GM18520 (cell line): ENCODE measurements at regions not wholly inside any gene's neighbourhood (a gene's known extent, or its start where the extent isn't known, plus 50 kb on each side); places are given as distances from the start of the nearest gene placed in this dataset.

Source experiments
- ATAC-seq: cut with Tn5 transposase; IDR thresholded peaks from one replicate; pipeline ENCODE4 v1.9.1; 2021; ENCODE audit not compliant: unreplicated experiment

DNA sequence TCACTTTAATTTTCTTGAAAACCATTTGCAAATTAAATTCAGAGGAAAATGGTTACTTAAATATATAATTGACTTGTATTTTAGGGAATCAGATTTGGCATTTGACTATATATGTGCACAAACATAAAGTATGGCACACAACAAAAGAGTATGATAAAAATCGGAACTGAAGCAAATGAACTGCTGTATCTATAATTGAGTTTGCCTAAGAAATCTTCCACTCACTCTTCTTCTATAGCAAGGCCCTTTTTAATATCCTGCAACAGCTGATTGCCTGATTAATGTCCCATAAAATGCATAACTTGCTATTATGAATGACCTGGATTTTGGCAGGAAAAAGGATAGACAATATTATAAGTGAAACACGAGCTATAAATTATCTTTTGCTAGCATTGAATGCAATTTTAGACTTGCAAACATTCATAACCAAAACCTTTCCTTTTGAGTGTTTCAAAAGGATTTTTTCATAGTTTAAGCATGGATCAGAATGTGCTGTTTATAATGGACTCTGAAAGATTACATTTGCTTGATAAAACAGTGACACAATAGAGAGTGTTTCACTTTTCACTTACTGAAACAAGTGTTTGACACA lies 2204.3 kb downstream of the MRPL39 start:
- no peak for ATAC-seq

DNA sequence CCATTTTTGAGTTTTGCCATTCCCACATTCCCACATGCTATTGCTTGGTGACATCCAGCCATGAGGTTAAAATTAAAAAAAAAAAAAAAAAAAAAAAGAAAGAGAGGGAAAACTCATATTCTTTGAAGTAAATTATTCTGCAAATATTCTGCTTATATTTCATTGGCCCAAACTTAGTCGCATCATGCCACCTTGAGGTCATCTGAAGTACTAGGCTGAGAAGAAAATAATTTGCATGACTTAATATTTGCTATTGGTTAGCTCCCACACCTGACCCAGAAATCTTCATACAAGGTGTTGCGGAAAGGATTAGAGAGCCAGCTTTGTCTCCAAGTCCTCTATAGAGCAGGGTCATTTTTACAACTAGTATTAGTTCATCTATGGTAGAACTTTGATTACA lies 2206.0 kb downstream of the MRPL39 start:
- no peak for ATAC-seq

DNA sequence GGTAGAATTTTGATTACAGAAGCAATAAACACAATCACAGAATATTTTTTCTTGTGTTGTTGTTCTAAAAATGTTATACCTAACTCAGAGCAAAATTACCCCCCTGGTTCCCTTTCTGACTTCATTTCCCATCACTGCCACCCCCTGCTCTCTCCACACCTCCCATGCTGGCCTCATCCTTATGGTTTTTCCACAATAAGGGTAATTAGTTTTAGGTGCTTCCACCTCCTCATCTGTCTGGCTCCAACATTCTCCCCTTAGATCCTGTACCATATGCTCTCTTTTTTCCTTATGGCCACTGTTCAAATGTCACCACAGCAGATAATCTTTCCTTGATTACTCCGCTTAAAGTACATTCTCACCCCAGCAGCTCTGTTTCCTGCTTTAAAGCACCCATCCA lies 2208.6 kb downstream of the MRPL39 start:
- ATAC-seq = no peak

DNA sequence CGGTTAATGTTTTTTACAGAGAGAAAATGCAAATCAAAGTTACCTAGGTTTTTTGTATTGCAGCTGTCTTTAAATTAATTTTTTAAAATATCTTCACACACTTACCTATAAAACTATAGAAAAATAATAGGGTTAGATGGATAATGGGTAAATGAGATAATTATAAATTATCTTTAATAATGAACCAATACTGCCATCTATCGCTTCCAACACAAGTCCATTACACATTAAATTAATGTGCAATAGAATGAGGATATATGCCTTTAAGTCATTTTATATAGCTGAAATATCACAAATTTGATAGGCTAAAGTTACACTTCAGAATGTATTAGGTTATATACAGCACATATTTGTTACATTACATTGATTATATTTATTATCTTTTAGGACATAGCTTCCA lies 2212.8 kb downstream of the MRPL39 start:
- no peak for ATAC-seq

DNA sequence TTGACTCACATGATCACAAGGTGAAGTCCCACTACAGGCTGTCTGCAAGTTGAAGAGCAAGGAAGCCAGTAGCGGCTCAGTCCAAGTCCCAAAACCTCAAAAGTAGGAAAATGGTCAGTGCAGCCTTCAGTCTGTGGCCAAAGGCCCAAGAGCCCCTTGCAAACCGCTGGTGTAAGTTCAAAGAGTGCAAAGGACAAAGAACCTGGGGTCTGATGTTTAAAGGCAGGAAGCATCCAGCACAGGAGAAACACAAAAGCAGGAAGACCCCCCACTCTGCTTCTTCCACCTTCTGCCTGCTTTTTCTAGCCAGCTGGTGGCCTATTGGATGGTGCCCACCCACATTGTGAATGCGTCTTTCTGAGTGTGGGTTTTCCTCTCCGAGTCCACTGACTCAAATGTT lies 2222.6 kb downstream of the MRPL39 start:
- ATAC-seq = no peak

DNA sequence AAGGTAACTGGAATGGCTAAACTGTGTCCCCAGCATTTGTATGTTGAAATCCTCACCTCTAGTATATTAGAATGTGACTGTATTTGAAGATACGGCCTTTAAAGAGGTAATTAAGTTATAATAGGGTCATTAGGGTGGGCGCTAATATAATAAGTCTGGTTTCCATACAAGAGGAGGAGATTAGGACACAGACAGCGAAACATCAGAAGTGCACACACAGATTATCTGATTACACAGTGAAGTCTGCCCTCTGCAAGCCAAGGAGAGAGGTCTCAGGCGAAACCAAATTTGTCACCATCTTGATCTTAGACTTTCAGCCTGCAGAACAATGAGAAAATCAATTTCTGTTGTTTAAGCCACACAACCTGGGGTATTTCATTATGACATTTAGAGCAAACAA lies 2233.1 kb downstream of the MRPL39 start:
- no peak for ATAC-seq

DNA sequence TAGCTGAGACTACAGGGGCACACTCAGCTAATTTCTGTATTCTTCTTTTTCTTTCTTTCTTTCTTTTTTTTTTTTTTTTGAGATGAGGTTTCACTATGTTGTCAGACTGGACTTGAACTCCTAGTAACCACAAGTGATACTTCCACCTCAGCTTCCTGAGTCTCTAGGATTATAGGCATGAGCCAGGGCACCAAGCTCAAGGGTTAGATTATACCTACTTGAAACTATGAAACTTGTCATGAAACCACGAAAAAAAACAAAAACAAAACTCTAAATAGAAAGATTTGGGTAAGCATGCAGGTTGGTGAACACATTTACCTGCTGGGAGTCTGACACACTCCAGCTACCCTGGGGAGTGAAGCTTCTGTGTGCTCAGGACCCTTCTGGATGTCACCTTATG lies 2250.4 kb downstream of the MRPL39 start:
- no peak for ATAC-seq

DNA sequence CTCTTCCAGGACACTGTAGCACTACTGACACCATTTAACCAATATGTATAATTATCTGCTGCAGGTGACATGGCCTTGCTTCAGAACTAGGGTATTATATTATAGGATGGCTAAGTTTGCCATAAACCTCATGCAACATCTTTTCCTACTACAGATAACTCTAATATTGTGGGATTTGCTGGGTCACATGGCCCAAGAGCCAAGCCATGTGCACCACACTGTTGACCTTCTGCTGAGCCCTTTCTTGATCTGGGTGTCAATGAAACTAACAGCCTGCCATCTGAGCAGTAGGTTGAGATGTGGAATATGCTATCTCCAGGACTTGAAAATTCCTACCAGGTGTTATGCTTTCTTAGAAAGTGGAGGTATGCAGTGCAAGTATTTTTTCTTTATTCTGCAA lies 2291.1 kb downstream of the MRPL39 start:
- ATAC-seq = no peak

DNA sequence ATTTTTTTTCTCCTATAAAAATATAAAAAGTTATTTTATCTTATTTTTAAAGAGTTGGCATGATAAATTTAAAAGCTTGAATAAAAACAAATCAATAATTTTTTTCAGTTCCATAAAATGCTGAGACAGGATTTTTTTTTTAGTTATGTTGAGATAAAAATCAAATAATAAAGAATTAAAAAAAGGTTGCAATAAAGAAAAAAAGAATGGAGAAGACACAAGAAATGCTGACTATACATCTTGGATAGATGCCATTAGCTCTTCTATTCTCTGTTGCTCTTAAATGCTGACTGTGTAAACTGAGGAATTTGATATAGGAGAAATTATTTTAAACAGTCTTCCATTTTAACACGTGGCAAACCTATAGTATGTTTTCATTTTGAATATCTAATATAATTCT lies 2298.5 kb downstream of the MRPL39 start:
- no peak for ATAC-seq

DNA sequence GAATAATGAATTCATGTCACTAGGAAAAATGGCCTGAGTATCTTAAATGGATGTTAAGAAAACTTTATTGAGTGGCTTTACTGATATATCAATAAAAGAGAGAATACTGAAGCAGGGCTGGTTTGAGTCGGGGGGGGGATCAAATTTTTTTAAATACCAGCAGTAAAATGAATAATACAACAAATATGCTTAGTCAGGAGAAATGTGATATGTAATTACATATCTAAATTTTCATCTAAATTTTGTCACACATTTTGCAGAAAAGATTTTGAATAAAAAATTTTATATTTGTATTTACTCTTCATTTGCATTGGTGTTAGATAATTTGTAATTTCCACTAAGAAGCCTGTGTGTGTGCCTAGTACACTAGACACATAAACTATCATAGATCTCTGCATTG lies 2300.2 kb downstream of the MRPL39 start:
- no peak for ATAC-seq

DNA sequence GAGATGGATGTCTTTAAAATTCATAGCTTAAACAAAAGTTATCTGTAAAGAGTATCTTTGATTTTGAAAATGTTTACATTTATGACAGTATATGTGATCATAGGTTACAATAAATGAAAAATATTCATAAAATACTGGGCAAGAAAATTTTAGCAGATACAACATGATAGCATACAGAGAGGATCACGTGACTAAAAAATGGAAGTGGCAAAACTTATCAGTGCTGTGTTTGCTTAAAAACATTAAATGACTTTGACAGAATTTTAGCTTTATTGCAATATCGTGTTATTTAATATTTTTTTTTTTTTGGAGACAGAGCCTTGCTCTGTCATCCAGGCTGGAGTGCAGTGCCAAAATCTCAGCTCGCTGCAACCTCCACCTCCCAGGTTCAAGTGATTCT lies 2294.1 kb downstream of the NCAM2 start:
- ATAC-seq = no peak

DNA sequence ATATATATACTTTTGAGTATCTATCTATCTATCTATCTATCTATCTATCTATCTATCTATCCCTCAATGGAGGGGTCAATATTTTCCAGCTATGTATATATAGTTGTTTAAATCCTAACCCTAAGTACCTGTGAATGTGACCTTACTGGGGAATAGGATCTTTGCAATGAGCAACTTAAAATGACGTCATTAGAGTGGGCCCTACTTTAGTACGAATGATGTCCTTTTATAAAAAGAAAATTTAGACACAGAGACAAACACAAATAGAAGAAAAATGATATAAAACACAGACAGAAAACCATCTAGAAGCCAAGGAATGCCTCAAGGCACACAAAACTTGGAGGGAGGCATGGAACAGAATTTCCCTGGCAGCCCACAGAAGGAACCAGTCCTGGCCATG lies 2283.7 kb downstream of the NCAM2 start:
- no peak for ATAC-seq

DNA sequence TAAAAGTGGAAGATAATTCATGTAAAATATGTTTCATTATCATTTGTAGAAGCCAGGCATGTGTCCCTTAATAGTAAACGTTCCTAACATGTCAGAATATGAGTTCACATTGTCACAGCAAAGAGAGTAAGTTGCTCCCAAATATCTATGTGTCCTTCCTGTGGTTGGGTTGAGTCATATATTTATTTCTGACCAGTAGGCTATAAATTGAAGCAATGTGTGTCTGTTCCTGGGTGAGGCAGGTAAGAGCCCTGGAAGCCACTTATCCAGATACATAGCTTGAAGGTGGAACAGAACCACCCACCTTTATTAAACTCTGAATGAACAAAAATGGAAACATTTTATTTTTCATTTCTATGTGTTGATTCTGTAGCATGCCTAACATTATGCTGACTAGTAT lies 2251.6 kb downstream of the NCAM2 start:
- ATAC-seq = no peak

DNA sequence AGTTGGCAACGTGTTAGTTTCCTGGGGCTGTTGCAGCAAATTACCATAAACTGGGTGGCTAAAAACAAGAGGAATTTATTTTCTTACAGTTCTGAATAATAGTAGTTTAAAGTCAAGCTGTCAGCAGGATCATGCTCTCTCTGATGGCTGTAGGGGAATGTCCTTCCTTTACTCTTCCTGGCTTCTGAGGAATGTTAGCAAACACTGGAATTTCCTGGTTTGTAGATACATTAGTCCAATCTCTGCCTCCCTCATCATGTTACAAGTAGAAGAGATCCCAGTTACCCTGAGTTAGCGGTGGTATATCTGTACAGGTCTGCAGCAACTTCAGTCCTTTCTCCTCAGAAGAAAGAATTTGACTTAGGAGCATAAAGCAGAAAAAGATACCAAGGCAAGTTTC lies 2249.1 kb downstream of the NCAM2 start:
- no peak for ATAC-seq

DNA sequence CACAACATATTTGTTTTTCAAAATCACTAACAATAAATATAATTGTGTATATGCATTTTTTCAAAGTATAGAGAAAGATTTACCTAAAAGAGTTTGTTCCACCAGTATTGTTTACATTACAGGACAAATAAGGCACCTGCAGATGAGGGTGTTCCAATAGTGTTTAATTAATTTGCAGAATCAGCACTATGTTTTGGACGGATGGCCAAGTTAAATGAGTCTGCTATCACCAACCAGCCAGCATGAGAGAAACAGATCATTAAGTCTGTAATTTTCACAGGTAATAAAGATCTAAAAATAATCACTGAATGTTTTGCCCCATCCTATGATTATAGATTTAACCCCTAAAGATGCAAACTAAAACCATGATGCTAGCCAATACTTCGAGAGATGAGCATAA lies 2247.0 kb downstream of the NCAM2 start:
- ATAC-seq = no peak

DNA sequence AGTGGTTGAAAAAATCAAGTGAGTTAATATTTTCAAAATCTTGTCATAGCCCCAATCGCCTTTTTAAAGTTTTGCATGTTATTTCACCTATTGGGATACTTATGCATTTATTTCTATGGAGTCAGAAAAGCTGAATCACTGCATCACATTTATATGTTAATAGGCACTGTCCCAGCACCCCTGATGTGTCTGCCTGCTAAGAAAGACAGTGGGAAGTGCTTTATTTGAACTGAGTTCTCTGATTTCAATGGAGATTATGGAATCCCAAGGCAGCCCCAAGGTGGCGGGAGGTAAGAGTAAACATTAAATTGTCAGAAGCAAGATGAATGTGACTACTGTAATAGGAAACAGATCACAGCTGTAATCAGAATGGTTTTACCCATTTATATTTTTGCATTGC lies 2225.7 kb downstream of the NCAM2 start:
- no peak for ATAC-seq

DNA sequence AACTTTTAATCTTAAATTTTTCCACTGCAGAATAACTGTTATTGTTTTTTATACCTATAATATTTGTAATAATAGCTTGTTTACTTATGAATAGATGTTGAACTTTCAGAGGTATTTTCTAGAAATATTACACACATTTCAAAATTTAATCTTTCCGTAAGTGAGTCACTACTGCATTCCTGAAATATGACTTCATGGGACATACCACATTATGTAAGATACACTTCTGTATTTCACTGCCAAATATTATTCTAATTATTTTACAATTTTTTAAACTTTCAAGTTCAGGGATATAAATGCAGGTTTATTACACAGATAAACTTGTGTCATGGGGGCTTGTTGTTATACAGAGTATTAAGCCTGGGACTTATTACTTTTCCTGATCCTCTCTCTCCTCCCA lies 2220.5 kb downstream of the NCAM2 start:
- no peak for ATAC-seq

DNA sequence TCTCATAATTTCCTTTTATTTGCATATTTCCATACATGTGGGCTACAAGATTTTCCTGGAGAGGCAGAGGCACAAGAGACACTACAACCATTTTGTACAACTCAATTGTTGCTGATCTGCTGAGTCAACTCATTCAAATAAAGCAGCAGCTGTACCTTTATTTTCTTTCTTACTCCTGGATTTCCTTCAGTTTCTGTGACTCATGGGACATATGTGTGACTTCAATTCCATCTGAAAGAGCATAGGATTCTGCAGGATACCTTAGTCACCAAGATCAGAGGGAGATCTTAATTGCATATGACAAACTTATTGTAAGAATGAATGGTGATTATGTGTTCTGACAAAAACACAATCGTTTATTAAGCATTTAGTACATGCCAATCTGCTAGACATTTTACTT lies 2219.4 kb downstream of the NCAM2 start:
- ATAC-seq = no peak

DNA sequence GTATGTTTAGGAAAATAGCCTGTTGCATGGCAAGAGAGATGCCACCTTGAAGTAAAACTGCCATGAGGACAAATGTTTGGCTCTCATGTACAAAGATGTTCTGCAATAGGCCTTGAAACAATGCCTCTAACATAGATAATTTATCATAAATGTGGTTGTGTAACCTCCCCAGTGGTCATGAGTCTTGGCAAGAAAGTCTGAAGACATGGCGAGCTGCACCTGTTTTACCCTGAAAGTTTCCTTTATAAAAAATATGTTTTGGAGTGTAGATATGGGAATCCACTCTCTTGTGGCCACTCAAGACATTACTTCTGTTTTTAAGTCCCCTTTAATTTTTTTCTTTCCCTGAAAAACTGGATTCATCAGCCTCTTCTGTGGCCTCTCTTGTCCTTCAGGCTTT lies 2217.1 kb downstream of the NCAM2 start:
- ATAC-seq = no peak
